ENCODE measurements at regions not wholly inside any gene's neighbourhood (a gene's known extent, or its start where the extent isn't known, plus 50 kb on each side); places are given as distances from the start of the nearest gene placed in this dataset.

GRCh38 chr4:27534488-27534887, 673.8 kb downstream of the STIM2 start:
- TF ChIP-seq NRF1 (IDR thresholded peaks at IDR 0.05; ENCODE audit: low read depth, low read length) = no peak
- TF ChIP-seq, protein P1, sequence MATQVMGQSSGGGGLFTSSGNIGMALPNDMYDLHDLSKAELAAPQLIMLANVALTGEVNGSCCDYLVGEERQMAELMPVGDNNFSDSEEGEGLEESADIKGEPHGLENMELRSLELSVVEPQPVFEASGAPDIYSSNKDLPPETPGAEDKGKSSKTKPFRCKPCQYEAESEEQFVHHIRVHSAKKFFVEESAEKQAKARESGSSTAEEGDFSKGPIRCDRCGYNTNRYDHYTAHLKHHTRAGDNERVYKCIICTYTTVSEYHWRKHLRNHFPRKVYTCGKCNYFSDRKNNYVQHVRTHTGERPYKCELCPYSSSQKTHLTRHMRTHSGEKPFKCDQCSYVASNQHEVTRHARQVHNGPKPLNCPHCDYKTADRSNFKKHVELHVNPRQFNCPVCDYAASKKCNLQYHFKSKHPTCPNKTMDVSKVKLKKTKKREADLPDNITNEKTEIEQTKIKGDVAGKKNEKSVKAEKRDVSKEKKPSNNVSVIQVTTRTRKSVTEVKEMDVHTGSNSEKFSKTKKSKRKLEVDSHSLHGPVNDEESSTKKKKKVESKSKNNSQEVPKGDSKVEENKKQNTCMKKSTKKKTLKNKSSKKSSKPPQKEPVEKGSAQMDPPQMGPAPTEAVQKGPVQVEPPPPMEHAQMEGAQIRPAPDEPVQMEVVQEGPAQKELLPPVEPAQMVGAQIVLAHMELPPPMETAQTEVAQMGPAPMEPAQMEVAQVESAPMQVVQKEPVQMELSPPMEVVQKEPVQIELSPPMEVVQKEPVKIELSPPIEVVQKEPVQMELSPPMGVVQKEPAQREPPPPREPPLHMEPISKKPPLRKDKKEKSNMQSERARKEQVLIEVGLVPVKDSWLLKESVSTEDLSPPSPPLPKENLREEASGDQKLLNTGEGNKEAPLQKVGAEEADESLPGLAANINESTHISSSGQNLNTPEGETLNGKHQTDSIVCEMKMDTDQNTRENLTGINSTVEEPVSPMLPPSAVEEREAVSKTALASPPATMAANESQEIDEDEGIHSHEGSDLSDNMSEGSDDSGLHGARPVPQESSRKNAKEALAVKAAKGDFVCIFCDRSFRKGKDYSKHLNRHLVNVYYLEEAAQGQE (IDR thresholded peaks at IDR 0.05; ENCODE audit: low read depth, low read length) = no peak
- no peak for TF ChIP-seq ELF1 (IDR thresholded peaks at IDR 0.05)
- TF ChIP-seq, protein P2, sequence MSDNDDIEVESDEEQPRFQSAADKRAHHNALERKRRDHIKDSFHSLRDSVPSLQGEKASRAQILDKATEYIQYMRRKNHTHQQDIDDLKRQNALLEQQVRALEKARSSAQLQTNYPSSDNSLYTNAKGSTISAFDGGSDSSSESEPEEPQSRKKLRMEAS (IDR thresholded peaks at IDR 0.05; ENCODE audit: low read depth) = no peak
- TF ChIP-seq, protein P3, sequence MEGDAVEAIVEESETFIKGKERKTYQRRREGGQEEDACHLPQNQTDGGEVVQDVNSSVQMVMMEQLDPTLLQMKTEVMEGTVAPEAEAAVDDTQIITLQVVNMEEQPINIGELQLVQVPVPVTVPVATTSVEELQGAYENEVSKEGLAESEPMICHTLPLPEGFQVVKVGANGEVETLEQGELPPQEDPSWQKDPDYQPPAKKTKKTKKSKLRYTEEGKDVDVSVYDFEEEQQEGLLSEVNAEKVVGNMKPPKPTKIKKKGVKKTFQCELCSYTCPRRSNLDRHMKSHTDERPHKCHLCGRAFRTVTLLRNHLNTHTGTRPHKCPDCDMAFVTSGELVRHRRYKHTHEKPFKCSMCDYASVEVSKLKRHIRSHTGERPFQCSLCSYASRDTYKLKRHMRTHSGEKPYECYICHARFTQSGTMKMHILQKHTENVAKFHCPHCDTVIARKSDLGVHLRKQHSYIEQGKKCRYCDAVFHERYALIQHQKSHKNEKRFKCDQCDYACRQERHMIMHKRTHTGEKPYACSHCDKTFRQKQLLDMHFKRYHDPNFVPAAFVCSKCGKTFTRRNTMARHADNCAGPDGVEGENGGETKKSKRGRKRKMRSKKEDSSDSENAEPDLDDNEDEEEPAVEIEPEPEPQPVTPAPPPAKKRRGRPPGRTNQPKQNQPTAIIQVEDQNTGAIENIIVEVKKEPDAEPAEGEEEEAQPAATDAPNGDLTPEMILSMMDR (IDR thresholded peaks at IDR 0.05) = no peak
- TF ChIP-seq EZH2phosphoT487 (IDR thresholded peaks at IDR 0.05; ENCODE audit: borderline replicate concordance, low read depth) = no peak
- TF ChIP-seq GATA2 (CRISPR knock-in tag; IDR thresholded peaks at IDR 0.05) = no peak
- no peak for TF ChIP-seq EP300 (IDR thresholded peaks at IDR 0.05; ENCODE audit: borderline replicate concordance in 1 of 2, low read depth in 1 of 2, low read length in 1 of 2)
- no peak for TF ChIP-seq POLR2AphosphoS5 (IDR thresholded peaks at IDR 0.05; ENCODE audit: low read depth, low read length)
- TF ChIP-seq SMC3 (IDR thresholded peaks at IDR 0.05; ENCODE audit: low read depth, low read length) = no peak
- TF ChIP-seq FOXM1 (IDR thresholded peaks at IDR 0.05; ENCODE audit: low read depth) = no peak
- TF ChIP-seq SIN3A (IDR thresholded peaks at IDR 0.05; ENCODE audit: borderline replicate concordance, low read depth, low read length) = no peak
- TF ChIP-seq NFIC (IDR thresholded peaks at IDR 0.05; ENCODE audit: borderline replicate concordance) = no peak
- no peak for TF ChIP-seq GABPA (IDR thresholded peaks at IDR 0.05; ENCODE audit: low read depth)

All from SK-N-SH (cell line).